ENCODE measurements at regions not wholly inside any gene's neighbourhood (a gene's known extent, or its start where the extent isn't known, plus 50 kb on each side); places are given as distances from the start of the nearest gene placed in this dataset.
A peak's percentile ranks its signal among the peaks of the same experiment; 100 is the strongest.

DNA sequence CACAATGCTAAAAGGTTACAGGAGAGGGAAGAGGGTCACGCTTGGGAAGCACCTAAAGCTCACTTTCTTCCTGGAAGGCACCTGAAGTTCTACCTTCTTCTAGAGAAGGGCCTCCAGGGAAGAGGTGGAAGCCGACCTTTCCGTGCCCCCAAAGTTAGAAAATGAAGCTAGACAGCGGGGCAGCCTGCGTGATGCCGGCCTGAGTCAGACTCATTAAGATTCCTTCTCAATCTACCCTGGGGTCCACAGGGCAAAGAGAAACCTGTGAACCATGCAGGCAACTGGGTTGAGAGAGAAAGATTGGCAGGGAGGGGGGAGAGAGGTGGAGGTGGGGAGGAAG lies 54.8 kb upstream of the CCDC167 start:
- no peak overlapping the region for H3K9ac ChIP-seq (ENCODE audit: low read depth, low read length)
- peak overlapping the region; percentile 56; the same call in 1 of the 2 replicates for H3K4me2 ChIP-seq (ENCODE audit: low read depth, low read length)
- POLR2A ChIA-PET (ENCODE audit: unreplicated experiment): no interaction called here
- H3K36me3 ChIP-seq (ENCODE audit: control insufficient read depth, insufficient read depth, low read length): no peaks in the 10 kb centered on the region
- H3K18ac ChIP-seq (ENCODE audit: low read depth, low read length): peak overlapping the region; percentile 74; the same call in 1 of the 2 replicates
- H4K91ac ChIP-seq (ENCODE audit: insufficient read depth, low read depth, low read length): peak overlapping the region; percentile 73
- H2AK5ac ChIP-seq (ENCODE audit: low read depth, low read length): peak overlapping the region; percentile 69
- peak overlapping the region in 1 of 2 experiments; percentile 78; a peak in 2 of 4 replicates for H4K8ac ChIP-seq (ENCODE audit: low read depth in 2 of 2, low read length in 2 of 2)
- H3K56ac ChIP-seq (ENCODE audit: extremely low read depth, insufficient read depth, low read length): 0 out of 2 replicates have a peak overlapping the region, but pooled peaks have one; percentile 26
- no peak overlapping the region for H2AFZ ChIP-seq (replicated peaks; ENCODE audit: low read length, poor library complexity)
- H2BK15ac ChIP-seq (ENCODE audit: low read depth, low read length): peak overlapping the region; percentile 54; the same call in 2 of the 3 replicates
- peak overlapping the region; percentile 84 for H3K4ac ChIP-seq (ENCODE audit: low read depth, low read length)
- WGBS, 2 experiments (ENCODE audit: extremely low coverage in 2 of 2, insufficient read length in 1 of 2): no CpG with 5 or more reads among the region's 6 CpGs
- no peaks in the 10 kb centered on the region; the same call in 1 of the 2 replicates for H4K20me1 ChIP-seq (ENCODE audit: insufficient read depth, low read length)
- DNase-seq (peak; percentile 66), ATAC-seq (ENCODE audit: low read depth) (peak; percentile 30)
- H3K4me1 ChIP-seq (ENCODE audit: control insufficient read depth, insufficient read depth, low read length): peaks cover 15% of the 10 kb centered on the region
- H3K23ac ChIP-seq (ENCODE audit: low read depth, low read length): peak overlapping the region; percentile 58; the same call in 1 of the 2 replicates
- intact Hi-C loops (cut with micrococcal nuclease) (no loop called here), dilution Hi-C loops (cut with HindIII; ENCODE audit: low sequenced_read_pairs, unreplicated experiment) (no loop called here), in situ Hi-C loops (cut with MboI; ENCODE audit: low sequenced_read_pairs) (no loop called here)
- no peaks in the 10 kb centered on the region for H3K79me1 ChIP-seq (ENCODE audit: low read depth in 1 of 2, low read length in 2 of 2)
- peak overlapping the region; percentile 90 for H2BK120ac ChIP-seq (ENCODE audit: low read depth, low read length)
- no peak overlapping the region for H3K27ac ChIP-seq (ENCODE audit: insufficient read depth, low read length)
- H2BK5ac ChIP-seq (ENCODE audit: low read depth, low read length, poor library complexity, severe bottlenecking): no peak overlapping the region
- CTCF ChIA-PET: interaction anchor here (1.3 kb wide), 1 partner anchor 11 kb away, joined by 3 read pairs; no protein-coding TSS in a partner anchor
- peaks cover 7% of the 10 kb centered on the region; the same call in 1 of the 2 replicates for H3K9me1 ChIP-seq (ENCODE audit: insufficient read depth, low read length)
- H2BK20ac ChIP-seq (ENCODE audit: low read depth, low read length): peak overlapping the region; percentile 94
- H3K14ac ChIP-seq (replicated peaks; ENCODE audit: low read depth, low read length): peak overlapping the region; percentile 36; the same call in 1 of the 2 replicates
- no peaks in the 10 kb centered on the region for H3K9me3 ChIP-seq (ENCODE audit: control insufficient read depth, insufficient read depth, low read length)
- TF ChIP-seq, protein P1, sequence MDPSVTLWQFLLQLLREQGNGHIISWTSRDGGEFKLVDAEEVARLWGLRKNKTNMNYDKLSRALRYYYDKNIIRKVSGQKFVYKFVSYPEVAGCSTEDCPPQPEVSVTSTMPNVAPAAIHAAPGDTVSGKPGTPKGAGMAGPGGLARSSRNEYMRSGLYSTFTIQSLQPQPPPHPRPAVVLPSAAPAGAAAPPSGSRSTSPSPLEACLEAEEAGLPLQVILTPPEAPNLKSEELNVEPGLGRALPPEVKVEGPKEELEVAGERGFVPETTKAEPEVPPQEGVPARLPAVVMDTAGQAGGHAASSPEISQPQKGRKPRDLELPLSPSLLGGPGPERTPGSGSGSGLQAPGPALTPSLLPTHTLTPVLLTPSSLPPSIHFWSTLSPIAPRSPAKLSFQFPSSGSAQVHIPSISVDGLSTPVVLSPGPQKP (IDR thresholded peaks at IDR 0.05; ENCODE audit: borderline replicate concordance, low read depth, low read length): no peak
- TF ChIP-seq FOS (IDR thresholded peaks at IDR 0.05; ENCODE audit: low read depth, low read length): peak; percentile 70
- TF ChIP-seq MAZ (IDR thresholded peaks at IDR 0.05; ENCODE audit: borderline replicate concordance, low read depth, low read length): 0 out of 2 replicates have a peak, but pooled peaks have one; percentile 24
- peak overlapping the region; percentile 4 for H2AK9ac ChIP-seq (replicated peaks; ENCODE audit: low read depth, low read length, poor library complexity)
- BruUV-seq (replicated peaks): no TSS peak
- H3K4me3 ChIP-seq (ENCODE audit: insufficient read depth, low read depth, low read length): no peak overlapping the region
- H3K27me3 ChIP-seq (ENCODE audit: control insufficient read depth, insufficient read depth, low read length): peaks cover 6% of the 10 kb centered on the region
- H4K5ac ChIP-seq (ENCODE audit: low read depth, low read length): no peak overlapping the region; the same call in 1 of the 2 replicates
